GM19463 (cell line): ENCODE measurements at regions not wholly inside any gene's neighbourhood (a gene's known extent, or its start where the extent isn't known, plus 50 kb on each side); places are given as distances from the start of the nearest gene placed in this dataset.

Experiments used
- ATAC-seq: cut with Tn5 transposase; IDR thresholded peaks from one replicate; pipeline ENCODE4 v1.9.1; 2021; ENCODE audit warnings: mild to moderate bottlenecking, moderate library complexity; ENCODE audit not compliant: unreplicated experiment

- no peak for ATAC-seq
Observed at GRCh38 chr2:123136419-123136818, 888.7 kb upstream of the CNTNAP5 start.

- ATAC-seq = no peak
Observed at GRCh38 chr2:123144082-123144481, 881.0 kb upstream of the CNTNAP5 start.

GRCh38 chr2:123153041-123153440 lies 872.0 kb upstream of the CNTNAP5 start:
- ATAC-seq = no peak

GRCh38 chr2:123154195-123154594 lies 870.9 kb upstream of the CNTNAP5 start:
- no peak for ATAC-seq

GRCh38 chr2:123157016-123157415 lies 868.1 kb upstream of the CNTNAP5 start:
- no peak for ATAC-seq

GRCh38 chr2:123162400-123163016 lies 862.6 kb upstream of the CNTNAP5 start:
- ATAC-seq = no peak

- no peak for ATAC-seq
Observed at GRCh38 chr2:123163398-123163797, 861.7 kb upstream of the CNTNAP5 start.

GRCh38 chr2:123164216-123164615 lies 860.9 kb upstream of the CNTNAP5 start:
- no peak for ATAC-seq

GRCh38 chr2:123165616-123166015 lies 859.5 kb upstream of the CNTNAP5 start:
- no peak for ATAC-seq

- no peak for ATAC-seq
Observed at GRCh38 chr2:123179526-123179925, 845.6 kb upstream of the CNTNAP5 start.

GRCh38 chr2:123195957-123196356 lies 829.1 kb upstream of the CNTNAP5 start:
- ATAC-seq = no peak

GRCh38 chr2:123200035-123200434 lies 825.1 kb upstream of the CNTNAP5 start:
- ATAC-seq = no peak

GRCh38 chr2:123207245-123207644 lies 817.8 kb upstream of the CNTNAP5 start:
- no peak for ATAC-seq

GRCh38 chr2:123209202-123209601 lies 815.9 kb upstream of the CNTNAP5 start:
- no peak for ATAC-seq

- ATAC-seq = no peak
Observed at GRCh38 chr2:123211181-123211580, 813.9 kb upstream of the CNTNAP5 start.

- no peak for ATAC-seq
Observed at GRCh38 chr2:123245156-123245555, 779.9 kb upstream of the CNTNAP5 start.

- ATAC-seq = no peak
Observed at GRCh38 chr2:123258877-123259539, 766.1 kb upstream of the CNTNAP5 start.

GRCh38 chr2:123262856-123263255 lies 762.2 kb upstream of the CNTNAP5 start:
- ATAC-seq = no peak

GRCh38 chr2:123283431-123283830 lies 741.7 kb upstream of the CNTNAP5 start:
- no peak for ATAC-seq

GRCh38 chr2:123303731-123304130 lies 721.4 kb upstream of the CNTNAP5 start:
- ATAC-seq = no peak
